Choroid plexus epithelial cell (primary cell): ENCODE measurements at regions not wholly inside any gene's neighbourhood (a gene's known extent, or its start where the extent isn't known, plus 50 kb on each side); places are given as distances from the start of the nearest gene placed in this dataset.

Experiments
- DNase-seq: peaks from one replicate; pipeline ENCODE4 v3.0.0-alpha.2; 2010; ENCODE audit warnings: low read depth
- H3K4me3 ChIP-seq: 2 replicates; pipeline ENCODE4 v1.5.1; 2011; ENCODE audit warnings: low read depth, mild to moderate bottlenecking, control low read depth, low read length, moderate library complexity
- CTCF ChIP-seq: conservative IDR thresholded peaks from 2 replicates; pipeline ENCODE4 v1.5.1; 2011; ENCODE audit warnings: low read depth, mild to moderate bottlenecking, control low read depth, inconsistent platforms, low read length, moderate library complexity

GRCh38 chr6:106731843-106732160, 102.4 kb downstream of the QRSL1 start:
- H3K4me3 ChIP-seq, result no peak overlapping the region
- no peak for DNase-seq
- no peak for TF ChIP-seq CTCF

- no peak for DNase-seq
- H3K4me3 ChIP-seq, result no peak overlapping the region
- no peak for TF ChIP-seq CTCF
These were observed 101.9 kb downstream of the QRSL1 start for GRCh38 chr6:106731144-106731842.

- H3K4me3 ChIP-seq, result no peak overlapping the region
- TF ChIP-seq CTCF, result no peak
- peak; percentile 2 for DNase-seq
These were observed 101.3 kb downstream of the QRSL1 start for GRCh38 chr6:106730718-106731117.

GRCh38 chr6:106730264-106730663, 100.9 kb downstream of the QRSL1 start:
- TF ChIP-seq CTCF, result no peak
- DNase-seq, result no peak

GRCh38 chr6:106729841-106730240, 100.5 kb downstream of the QRSL1 start:
- no peak for DNase-seq
- TF ChIP-seq CTCF, result no peak
- H3K4me3 ChIP-seq, result no peak overlapping the region

More at GRCh38 chr6:106730264-106730663, 100.9 kb downstream of the QRSL1 start:
- H3K4me3 ChIP-seq, result no peak overlapping the region

GRCh38 chr6:106728296-106728870, 99.0 kb downstream of the QRSL1 start:
- DNase-seq, result no peak
- no peak for TF ChIP-seq CTCF
- H3K4me3 ChIP-seq, result no peak overlapping the region
